ENCODE measurements at regions not wholly inside any gene's neighbourhood (a gene's known extent, or its start where the extent isn't known, plus 50 kb on each side); places are given as distances from the start of the nearest gene placed in this dataset.
A peak's percentile ranks its signal among the peaks of the same experiment; 100 is the strongest.
"Not testable (repeated sequence)": the region's sequence is repeated elsewhere in the genome, so short reads cannot be mapped to it uniquely, and the experiment has no call there.

GRCh38 chr9:107852891-107853290 lies 363.3 kb upstream of the KLF4 start:
- no peak for DNase-seq
- intact Hi-C loops (cut with DNase I): no loop called here
- no peak for ATAC-seq (ENCODE audit: poor library complexity)

- no peak for ATAC-seq (ENCODE audit: poor library complexity)
- no peak for DNase-seq
- intact Hi-C loops (cut with DNase I): no loop called here
These were observed 361.1 kb upstream of the KLF4 start for GRCh38 chr9:107850653-107851052.

GRCh38 chr9:107847978-107848964 lies 358.7 kb upstream of the KLF4 start:
- intact Hi-C loops (cut with DNase I): no loop called here
- ATAC-seq (ENCODE audit: poor library complexity): peak; percentile 59

GRCh38 chr9:107842530-107842929 lies 353.0 kb upstream of the KLF4 start:
- ATAC-seq (ENCODE audit: poor library complexity) (no peak), DNase-seq (no peak)
- intact Hi-C loops (cut with DNase I): no loop called here

More at GRCh38 chr9:107847978-107848964, 358.7 kb upstream of the KLF4 start:
- no peak for DNase-seq

GRCh38 chr9:107841076-107841475 lies 351.5 kb upstream of the KLF4 start:
- DNase-seq (no peak), ATAC-seq (ENCODE audit: poor library complexity) (no peak)
- intact Hi-C loops (cut with DNase I): no loop called here

- no peak for ATAC-seq (ENCODE audit: poor library complexity)
- intact Hi-C loops (cut with DNase I): no loop called here
- DNase-seq: no peak
These were observed 349.8 kb upstream of the KLF4 start for GRCh38 chr9:107839371-107839770.

GRCh38 chr9:107838766-107839165 lies 349.2 kb upstream of the KLF4 start:
- no peak for ATAC-seq (ENCODE audit: poor library complexity)
- no peak for DNase-seq
- intact Hi-C loops (cut with DNase I): no loop called here

GRCh38 chr9:107836300-107836699 lies 346.7 kb upstream of the KLF4 start:
- DNase-seq (no peak), ATAC-seq (ENCODE audit: poor library complexity) (no peak)
- intact Hi-C loops (cut with DNase I): no loop called here

GRCh38 chr9:107833295-107833694 lies 343.7 kb upstream of the KLF4 start:
- ATAC-seq (ENCODE audit: poor library complexity) (no peak), DNase-seq (no peak)
- intact Hi-C loops (cut with DNase I): no loop called here

GRCh38 chr9:107832871-107833270 lies 343.3 kb upstream of the KLF4 start:
- DNase-seq (no peak), ATAC-seq (ENCODE audit: poor library complexity) (no peak)
- intact Hi-C loops (cut with DNase I): no loop called here

GRCh38 chr9:107830479-107830878 lies 340.9 kb upstream of the KLF4 start:
- ATAC-seq (ENCODE audit: poor library complexity): no peak
- intact Hi-C loops (cut with DNase I): no loop called here

GRCh38 chr9:107827884-107828283 lies 338.3 kb upstream of the KLF4 start:
- intact Hi-C loops (cut with DNase I): no loop called here
- DNase-seq (no peak), ATAC-seq (ENCODE audit: poor library complexity) (no peak)

More at GRCh38 chr9:107830479-107830878, 340.9 kb upstream of the KLF4 start:
- DNase-seq: no peak

- DNase-seq: no peak
- intact Hi-C loops (cut with DNase I): no loop called here
- peak; percentile 53 for ATAC-seq (ENCODE audit: poor library complexity)
These were observed 337.7 kb upstream of the KLF4 start for GRCh38 chr9:107827304-107827703.

GRCh38 chr9:107826688-107826983 lies 337.1 kb upstream of the KLF4 start:
- DNase-seq; ATAC-seq (ENCODE audit: poor library complexity); intact Hi-C loops (cut with DNase I): not testable (repeated sequence)

GRCh38 chr9:107824556-107824955 lies 335.0 kb upstream of the KLF4 start:
- DNase-seq (no peak), ATAC-seq (ENCODE audit: poor library complexity) (no peak)
- intact Hi-C loops (cut with DNase I): no loop called here

GRCh38 chr9:107819772-107820565 lies 330.4 kb upstream of the KLF4 start:
- DNase-seq: no peak
- intact Hi-C loops (cut with DNase I): no loop called here
- peak; percentile 68 for ATAC-seq (ENCODE audit: poor library complexity)

GRCh38 chr9:107818503-107818829 lies 328.9 kb upstream of the KLF4 start:
- intact Hi-C loops (cut with DNase I): not testable (repeated sequence)

GRCh38 chr9:107817595-107818502 lies 328.3 kb upstream of the KLF4 start:
- DNase-seq; intact Hi-C loops (cut with DNase I); ATAC-seq (ENCODE audit: poor library complexity): not testable (repeated sequence)

More at GRCh38 chr9:107818503-107818829, 328.9 kb upstream of the KLF4 start:
- not testable (repeated sequence) for ATAC-seq (ENCODE audit: poor library complexity); DNase-seq

- peak; percentile 72 for ATAC-seq (ENCODE audit: poor library complexity)
- no peak for DNase-seq
- intact Hi-C loops (cut with DNase I): no loop called here
These were observed 327.0 kb upstream of the KLF4 start for GRCh38 chr9:107816561-107817021.
